Fibroblast of lung (primary cell): ENCODE measurements at regions not wholly inside any gene's neighbourhood (a gene's known extent, or its start where the extent isn't known, plus 50 kb on each side); places are given as distances from the start of the nearest gene placed in this dataset.

Experiments used
- DNase-seq, 2 donors: peaks; one replicate each; pipeline versions ENCODE4 v3.0.0 to v3.0.0-alpha.2; 2010; ENCODE audit warnings: low read depth in 2 of 2
- H2AFZ ChIP-seq: 2 replicates; pipeline ENCODE4 v1.5.1; 2012; ENCODE audit warnings: low read length, control low read depth, inconsistent platforms
- H3K27ac ChIP-seq: 2 replicates; pipeline ENCODE4 v1.5.1; 2011; ENCODE audit warnings: low read length, control low read depth; ENCODE audit not compliant: insufficient read depth
- H3K27me3 ChIP-seq: 2 replicates; pipeline ENCODE4 v1.5.1; 2011; ENCODE audit warnings: mild to moderate bottlenecking, low read length; ENCODE audit not compliant: control insufficient read depth, insufficient read depth
- H3K36me3 ChIP-seq: 2 replicates; pipeline ENCODE4 v1.5.1; 2011; ENCODE audit warnings: low read length; ENCODE audit not compliant: control insufficient read depth, insufficient read depth
- H3K4me1 ChIP-seq: 2 replicates; pipeline ENCODE4 v1.5.1; 2011; ENCODE audit warnings: low read length; ENCODE audit not compliant: control insufficient read depth, insufficient read depth; ENCODE audit errors: extremely low read depth
- H3K4me2 ChIP-seq: 2 replicates; pipeline ENCODE4 v1.5.1; 2011; ENCODE audit warnings: low read length, control low read depth; ENCODE audit not compliant: insufficient read depth; ENCODE audit errors: extremely low read depth
- H3K4me3 ChIP-seq, 4 experiments: fragments of 200-600 bp in 1 of 4; sonication (generic) in 1 of 4; replicated peaks in 1 of 4; 2 replicates each; pipeline ENCODE4 v1.5.1; 2011 to 2016; ENCODE audit warnings: low read length in 4 of 4, low read depth in 3 of 4, mild to moderate bottlenecking in 3 of 4, control low read depth in 2 of 4, inconsistent platforms in 1 of 4, mixed read lengths in 1 of 4; ENCODE audit not compliant: insufficient read depth in 1 of 4; ENCODE audit errors: control extremely low read depth in 1 of 4
- H3K79me2 ChIP-seq: 2 replicates; pipeline ENCODE4 v1.5.1; 2012; ENCODE audit warnings: mild to moderate bottlenecking, low read length, inconsistent platforms; ENCODE audit not compliant: control insufficient read depth, insufficient read depth
- H3K9ac ChIP-seq: 2 replicates; pipeline ENCODE4 v1.5.1; 2011; ENCODE audit warnings: mild to moderate bottlenecking, low read length, control low read depth; ENCODE audit not compliant: insufficient read depth
- H3K9me3 ChIP-seq: 2 replicates; pipeline ENCODE4 v1.5.1; 2012; ENCODE audit warnings: low read depth, low read length; ENCODE audit not compliant: control insufficient read depth, insufficient read depth
- H4K20me1 ChIP-seq: 2 replicates; pipeline ENCODE4 v1.5.1; 2011; ENCODE audit warnings: low read length; ENCODE audit not compliant: control insufficient read depth, insufficient read depth; ENCODE audit errors: extremely low read depth
- CTCF ChIP-seq, 2 donors: IDR thresholded peaks in 1 of 2; conservative IDR thresholded peaks in 1 of 2; 1 replicate in 1 of 2; 2 replicates in 1 of 2; pipeline ENCODE4 v1.5.1; 2011 to 2012; ENCODE audit warnings: low read length in 2 of 2, control low read depth in 1 of 2, inconsistent platforms in 1 of 2, low read depth in 1 of 2, mild to moderate bottlenecking in 1 of 2
- EZH2 ChIP-seq: IDR thresholded peaks from 2 replicates; pipeline ENCODE4 v1.5.1; 2012; ENCODE audit warnings: low read length, control low read depth, mild to moderate bottlenecking; ENCODE audit errors: missing control alignments

- peaks cover 2% of the 10 kb centered on the region for H3K79me2 ChIP-seq
Measured at GRCh38 chr16:85319208-85319983, 207.1 kb upstream of the CIBAR2 start.

GRCh38 chr16:85319984-85320440 is 207.7 kb upstream of the CIBAR2 start:
- Histone ChIP-seq H3K9ac (no peak overlapping the region), H3K36me3 (no peaks in the 10 kb centered on the region), H2AFZ (no peak overlapping the region), H4K20me1 (no peaks in the 10 kb centered on the region), H3K4me2 (no peak overlapping the region), H3K4me1 (peaks cover 18% of the 10 kb centered on the region), H3K4me3 (no peak overlapping the region), H3K9me3 (no peaks in the 10 kb centered on the region), H3K27me3 (no peaks in the 10 kb centered on the region), H3K79me2 (peaks cover 2% of the 10 kb centered on the region), H3K27ac (no peak overlapping the region)
- TF ChIP-seq EZH2 (no peak), CTCF (conservative IDR thresholded peaks at IDR 0.05 in 1 of 2, IDR thresholded peaks at IDR 0.05 in 1 of 2; ENCODE audit: low read depth in 1 of 2, low read length in 2 of 2) (no peak)
- no peak for DNase-seq

More at GRCh38 chr16:85319208-85319983, 207.1 kb upstream of the CIBAR2 start:
- DNase-seq, result no peak
- Histone ChIP-seq H3K27me3 (no peaks in the 10 kb centered on the region), H3K4me3 (no peak overlapping the region), H3K36me3 (no peaks in the 10 kb centered on the region), H3K27ac (no peak overlapping the region), H3K9ac (no peak overlapping the region), H3K9me3 (no peaks in the 10 kb centered on the region), H3K4me2 (no peak overlapping the region), H4K20me1 (no peaks in the 10 kb centered on the region), H3K4me1 (peaks cover 18% of the 10 kb centered on the region), H2AFZ (no peak overlapping the region)
- no peak for TF ChIP-seq CTCF (conservative IDR thresholded peaks at IDR 0.05 in 1 of 2, IDR thresholded peaks at IDR 0.05 in 1 of 2; ENCODE audit: low read depth in 1 of 2, low read length in 2 of 2)
- no peak for TF ChIP-seq EZH2

GRCh38 chr16:85320677-85321385 is 208.6 kb upstream of the CIBAR2 start:
- no peak overlapping the region for H3K9ac ChIP-seq
- H3K4me2 ChIP-seq, result peak overlapping the region; percentile 32
- no peak overlapping the region for H2AFZ ChIP-seq
- H3K79me2 ChIP-seq, result peaks cover 2% of the 10 kb centered on the region
- no peaks in the 10 kb centered on the region for H3K36me3 ChIP-seq
- DNase-seq, result no peak
- no peaks in the 10 kb centered on the region for H3K9me3 ChIP-seq
- TF ChIP-seq EZH2 (no peak), CTCF (conservative IDR thresholded peaks at IDR 0.05 in 1 of 2, IDR thresholded peaks at IDR 0.05 in 1 of 2; ENCODE audit: low read depth in 1 of 2, low read length in 2 of 2) (no peak)
- no peaks in the 10 kb centered on the region for H4K20me1 ChIP-seq
- peak overlapping the region; percentile 71 for H3K27ac ChIP-seq
- H3K4me3 ChIP-seq, result no peak overlapping the region
- H3K27me3 ChIP-seq, result no peaks in the 10 kb centered on the region
- H3K4me1 ChIP-seq, result peaks cover 18% of the 10 kb centered on the region
